ENCODE measurements at regions not wholly inside any gene's neighbourhood (a gene's known extent, or its start where the extent isn't known, plus 50 kb on each side); places are given as distances from the start of the nearest gene placed in this dataset.

- H3K27me3 Mint-ChIP-seq (ENCODE audit: low read depth): no peaks in the 10 kb centered on the region
- peaks cover 3% of the 10 kb centered on the region for H3K36me3 Mint-ChIP-seq (ENCODE audit: low read depth)
- H3K27ac Mint-ChIP-seq (ENCODE audit: unreplicated experiment): peak overlapping the region; percentile 68
- TF ChIP-seq, protein P1, sequence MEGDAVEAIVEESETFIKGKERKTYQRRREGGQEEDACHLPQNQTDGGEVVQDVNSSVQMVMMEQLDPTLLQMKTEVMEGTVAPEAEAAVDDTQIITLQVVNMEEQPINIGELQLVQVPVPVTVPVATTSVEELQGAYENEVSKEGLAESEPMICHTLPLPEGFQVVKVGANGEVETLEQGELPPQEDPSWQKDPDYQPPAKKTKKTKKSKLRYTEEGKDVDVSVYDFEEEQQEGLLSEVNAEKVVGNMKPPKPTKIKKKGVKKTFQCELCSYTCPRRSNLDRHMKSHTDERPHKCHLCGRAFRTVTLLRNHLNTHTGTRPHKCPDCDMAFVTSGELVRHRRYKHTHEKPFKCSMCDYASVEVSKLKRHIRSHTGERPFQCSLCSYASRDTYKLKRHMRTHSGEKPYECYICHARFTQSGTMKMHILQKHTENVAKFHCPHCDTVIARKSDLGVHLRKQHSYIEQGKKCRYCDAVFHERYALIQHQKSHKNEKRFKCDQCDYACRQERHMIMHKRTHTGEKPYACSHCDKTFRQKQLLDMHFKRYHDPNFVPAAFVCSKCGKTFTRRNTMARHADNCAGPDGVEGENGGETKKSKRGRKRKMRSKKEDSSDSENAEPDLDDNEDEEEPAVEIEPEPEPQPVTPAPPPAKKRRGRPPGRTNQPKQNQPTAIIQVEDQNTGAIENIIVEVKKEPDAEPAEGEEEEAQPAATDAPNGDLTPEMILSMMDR (conservative IDR thresholded peaks at IDR 0.05): no peak
- peaks cover 7% of the 10 kb centered on the region for H3K9me3 Mint-ChIP-seq
- no peak for DNase-seq (ENCODE audit: low read depth, low spot score)
- peaks cover 49% of the 10 kb centered on the region for H3K4me1 Mint-ChIP-seq
- H3K4me3 Mint-ChIP-seq: no peak overlapping the region
These were observed 151.6 kb downstream of the ABCC12 start for GRCh38 chr16:48004141-48004695.

GRCh38 chr16:48003206-48003907 lies 152.4 kb downstream of the ABCC12 start:
- H3K4me3 Mint-ChIP-seq: no peak overlapping the region
- TF ChIP-seq, protein P1 (conservative IDR thresholded peaks at IDR 0.05): no peak
- peaks cover 43% of the 10 kb centered on the region for H3K4me1 Mint-ChIP-seq
- H3K9me3 Mint-ChIP-seq: peaks cover 7% of the 10 kb centered on the region
- H3K27ac Mint-ChIP-seq (ENCODE audit: unreplicated experiment): peak overlapping the region; percentile 68
- no peaks in the 10 kb centered on the region for H3K27me3 Mint-ChIP-seq (ENCODE audit: low read depth)
- no peak for DNase-seq (ENCODE audit: low read depth, low spot score)
- peaks cover 3% of the 10 kb centered on the region for H3K36me3 Mint-ChIP-seq (ENCODE audit: low read depth)

DNA sequence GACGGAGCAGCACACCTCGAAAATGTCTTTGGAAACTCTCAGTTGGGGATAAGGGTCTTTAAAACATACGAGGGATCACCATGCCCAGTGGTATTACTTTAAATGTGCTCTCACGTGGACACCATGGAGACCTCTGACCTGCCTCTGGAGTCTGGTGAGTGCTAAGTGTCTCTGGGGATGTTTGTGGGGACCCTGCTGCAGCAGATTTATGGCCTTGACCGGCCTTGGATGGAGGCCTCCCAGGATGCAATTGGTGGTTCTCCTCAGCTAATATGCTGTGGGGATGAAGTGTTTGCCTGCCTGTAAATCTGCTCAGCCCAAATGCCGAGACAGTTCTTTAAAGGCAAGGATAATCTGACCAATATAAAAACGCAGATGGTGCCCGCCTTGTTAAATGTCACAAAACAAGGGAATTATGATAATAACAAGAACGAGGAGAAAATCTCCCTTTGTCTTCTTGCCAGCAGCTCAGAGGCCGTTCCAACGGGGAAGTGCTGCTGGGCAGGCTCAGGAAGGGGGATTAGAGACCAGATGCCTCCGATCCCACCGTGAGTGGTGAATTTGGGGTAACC lies 154.4 kb downstream of the ABCC12 start:
- no peak overlapping the region for H3K4me3 Mint-ChIP-seq
- peaks cover 1% of the 10 kb centered on the region for H3K36me3 Mint-ChIP-seq (ENCODE audit: low read depth)
- DNase-seq (ENCODE audit: low read depth, low spot score): no peak
- H3K4me1 Mint-ChIP-seq: peaks cover 34% of the 10 kb centered on the region
- TF ChIP-seq, protein P1 (conservative IDR thresholded peaks at IDR 0.05): no peak
- peak overlapping the region; percentile 64 for H3K27ac Mint-ChIP-seq (ENCODE audit: unreplicated experiment)
- H3K9me3 Mint-ChIP-seq: peaks cover 6% of the 10 kb centered on the region
- no peaks in the 10 kb centered on the region for H3K27me3 Mint-ChIP-seq (ENCODE audit: low read depth)

DNA sequence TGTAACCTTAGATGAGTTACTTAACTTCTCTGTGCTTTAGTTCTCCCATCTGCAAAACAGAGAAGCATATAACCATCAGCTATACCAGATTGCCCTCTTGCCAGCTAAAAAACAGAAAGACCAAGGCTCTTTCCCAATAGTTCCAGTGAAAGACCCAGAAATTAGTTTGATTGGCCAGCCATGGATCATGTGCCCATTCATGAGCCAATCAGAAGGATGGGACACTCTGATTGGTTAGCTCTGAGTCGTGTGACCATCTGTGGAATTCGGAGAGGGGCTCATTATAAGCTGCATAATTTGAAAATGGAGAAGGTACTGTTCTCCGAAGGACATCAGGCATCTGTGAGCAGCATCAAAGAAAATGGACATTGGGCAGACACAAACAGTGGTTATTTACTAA lies 155.2 kb downstream of the ABCC12 start:
- H3K36me3 Mint-ChIP-seq (ENCODE audit: low read depth): no peaks in the 10 kb centered on the region
- peaks cover 5% of the 10 kb centered on the region for H3K9me3 Mint-ChIP-seq
- DNase-seq (ENCODE audit: low read depth, low spot score): no peak
- H3K27ac Mint-ChIP-seq (ENCODE audit: unreplicated experiment): no peak overlapping the region
- TF ChIP-seq, protein P1 (conservative IDR thresholded peaks at IDR 0.05): no peak
- H3K4me3 Mint-ChIP-seq: no peak overlapping the region
- H3K4me1 Mint-ChIP-seq: peaks cover 37% of the 10 kb centered on the region
- H3K27me3 Mint-ChIP-seq (ENCODE audit: low read depth): no peaks in the 10 kb centered on the region

GRCh38 chr16:47999595-47999994 lies 156.2 kb downstream of the ABCC12 start:
- no peak overlapping the region for H3K27ac Mint-ChIP-seq (ENCODE audit: unreplicated experiment)
- H3K36me3 Mint-ChIP-seq (ENCODE audit: low read depth): no peaks in the 10 kb centered on the region
- peaks cover 32% of the 10 kb centered on the region for H3K4me1 Mint-ChIP-seq
- TF ChIP-seq, protein P1 (conservative IDR thresholded peaks at IDR 0.05): no peak
- no peaks in the 10 kb centered on the region for H3K27me3 Mint-ChIP-seq (ENCODE audit: low read depth)
- H3K9me3 Mint-ChIP-seq: peaks cover 5% of the 10 kb centered on the region
- no peak for DNase-seq (ENCODE audit: low read depth, low spot score)
- no peak overlapping the region for H3K4me3 Mint-ChIP-seq

Measured in neural crest cell (in vitro differentiated cells).